ENCODE measurements at regions not wholly inside any gene's neighbourhood (a gene's known extent, or its start where the extent isn't known, plus 50 kb on each side); places are given as distances from the start of the nearest gene placed in this dataset.

DNA sequence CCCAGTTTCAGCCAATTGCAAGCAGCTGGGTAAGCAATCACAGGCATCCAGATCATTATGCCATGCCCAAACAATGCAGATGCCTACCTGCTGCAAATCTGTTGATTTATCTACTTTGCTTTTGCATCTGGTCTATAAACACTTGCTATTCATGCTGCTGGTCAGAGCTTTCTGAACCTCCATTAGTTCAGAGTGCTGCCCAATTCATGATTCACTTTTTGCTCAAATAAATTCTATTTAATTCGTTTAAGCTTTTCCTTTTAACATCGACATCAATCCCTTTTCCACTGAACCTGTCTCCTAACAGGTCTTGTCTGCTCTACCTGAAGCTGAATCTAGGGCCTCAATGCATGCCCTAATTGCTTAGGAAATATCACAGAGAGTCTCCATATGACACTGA lies 99.4 kb upstream of the C1orf87 start:
- TF ChIP-seq, protein P1, sequence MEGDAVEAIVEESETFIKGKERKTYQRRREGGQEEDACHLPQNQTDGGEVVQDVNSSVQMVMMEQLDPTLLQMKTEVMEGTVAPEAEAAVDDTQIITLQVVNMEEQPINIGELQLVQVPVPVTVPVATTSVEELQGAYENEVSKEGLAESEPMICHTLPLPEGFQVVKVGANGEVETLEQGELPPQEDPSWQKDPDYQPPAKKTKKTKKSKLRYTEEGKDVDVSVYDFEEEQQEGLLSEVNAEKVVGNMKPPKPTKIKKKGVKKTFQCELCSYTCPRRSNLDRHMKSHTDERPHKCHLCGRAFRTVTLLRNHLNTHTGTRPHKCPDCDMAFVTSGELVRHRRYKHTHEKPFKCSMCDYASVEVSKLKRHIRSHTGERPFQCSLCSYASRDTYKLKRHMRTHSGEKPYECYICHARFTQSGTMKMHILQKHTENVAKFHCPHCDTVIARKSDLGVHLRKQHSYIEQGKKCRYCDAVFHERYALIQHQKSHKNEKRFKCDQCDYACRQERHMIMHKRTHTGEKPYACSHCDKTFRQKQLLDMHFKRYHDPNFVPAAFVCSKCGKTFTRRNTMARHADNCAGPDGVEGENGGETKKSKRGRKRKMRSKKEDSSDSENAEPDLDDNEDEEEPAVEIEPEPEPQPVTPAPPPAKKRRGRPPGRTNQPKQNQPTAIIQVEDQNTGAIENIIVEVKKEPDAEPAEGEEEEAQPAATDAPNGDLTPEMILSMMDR (IDR thresholded peaks at IDR 0.05), result no peak
- TF ChIP-seq POLR2A (IDR thresholded peaks at IDR 0.05), result no peak

All from thyroid gland (tissue), 4 donors.